Neural progenitor cell (in vitro differentiated cells): ENCODE measurements at regions not wholly inside any gene's neighbourhood (a gene's known extent, or its start where the extent isn't known, plus 50 kb on each side); places are given as distances from the start of the nearest gene placed in this dataset.
A peak's percentile ranks its signal among the peaks of the same experiment; 100 is the strongest.

Experiments used
- DNase-seq: peaks from one replicate; pipeline ENCODE4 v3.0.0-alpha.2; 2016; ENCODE audit warnings: low spot score
- H2AFZ ChIP-seq: fragments of 200-600 bp; sonication (generic); replicated peaks from 2 replicates; pipeline ENCODE4 v1.6.1; 2016; ENCODE audit warnings: antibody characterized with exemption
- H3F3A ChIP-seq: fragments of 200-600 bp; sonication (generic); 2 replicates; pipeline ENCODE4 v1.6.1; 2016; ENCODE audit warnings: antibody characterized with exemption, low read depth
- H3K27ac ChIP-seq: fragments of 200-600 bp; sonication (generic); 2 replicates; pipeline ENCODE4 v1.5.1; 2016; ENCODE audit warnings: mild to moderate bottlenecking
- H3K27me3 ChIP-seq: fragments of 200-600 bp; sonication (generic); 2 replicates; pipeline ENCODE4 v1.6.1; 2016; ENCODE audit warnings: mild to moderate bottlenecking, moderate library complexity
- H3K36me3 ChIP-seq: fragments of 200-600 bp; sonication (generic); 2 replicates; pipeline ENCODE4 v1.5.1; 2016
- H3K4me1 ChIP-seq: fragments of 200-600 bp; sonication (generic); 2 replicates; pipeline ENCODE4 v1.6.1; 2016; ENCODE audit warnings: mixed run types
- H3K4me2 ChIP-seq: fragments of 200-600 bp; sonication (generic); 2 replicates; pipeline ENCODE4 v1.6.1; 2016
- H3K4me3 ChIP-seq: fragments of 200-600 bp; sonication (generic); 2 replicates; pipeline ENCODE4 v1.5.1; 2016
- H3K79me2 ChIP-seq: fragments of 200-600 bp; sonication (generic); 2 replicates; pipeline ENCODE4 v1.6.1; 2016; ENCODE audit warnings: low read depth
- H3K9ac ChIP-seq: fragments of 200-600 bp; sonication (generic); 2 replicates; pipeline ENCODE4 v1.6.1; 2016
- H3K9me3 ChIP-seq: fragments of 200-600 bp; sonication (generic); 2 replicates; pipeline ENCODE4 v1.5.1; 2016; ENCODE audit warnings: low read depth
- H4K20me1 ChIP-seq: fragments of 200-600 bp; sonication (generic); 2 replicates; pipeline ENCODE4 v1.6.1; 2016; ENCODE audit warnings: low read depth
- H3K27ac Mint-ChIP-seq: 3 replicates; pipeline ENCODE4 v1.8.0; 2021; ENCODE audit warnings: mixed read lengths
- H3K27me3 Mint-ChIP-seq: 2 replicates; pipeline ENCODE4 v1.8.0; 2022; ENCODE audit warnings: low read depth, mild to moderate bottlenecking, inconsistent platforms, moderate library complexity, mixed read lengths; ENCODE audit not compliant: insufficient read depth
- H3K36me3 Mint-ChIP-seq: 3 replicates; pipeline ENCODE4 v1.8.0; 2021; ENCODE audit warnings: mixed read lengths
- H3K4me1 Mint-ChIP-seq: 3 replicates; pipeline ENCODE4 v1.8.0; 2021; ENCODE audit warnings: mixed read lengths
- H3K4me3 Mint-ChIP-seq: 3 replicates; pipeline ENCODE4 v1.8.0; 2021; ENCODE audit warnings: mild to moderate bottlenecking, moderate library complexity, mixed read lengths
- H3K9me3 Mint-ChIP-seq: 3 replicates; pipeline ENCODE4 v1.8.0; 2020; ENCODE audit warnings: mixed read lengths
- CTCF ChIP-seq: fragments of 200-600 bp; sonication (generic); IDR thresholded peaks from 2 replicates; pipeline ENCODE4 v1.5.1; 2017; ENCODE audit warnings: antibody characterized with exemption, mild to moderate bottlenecking
- EZH2 ChIP-seq: fragments of 200-600 bp; sonication (generic); IDR thresholded peaks from 2 replicates; pipeline ENCODE4 v1.6.1; 2017; ENCODE audit warnings: antibody characterized with exemption, mild to moderate bottlenecking, moderate library complexity
- EZH2phosphoT487 ChIP-seq: fragments of 200-600 bp; sonication (generic); IDR thresholded peaks from 2 replicates; pipeline ENCODE4 v1.6.1; 2017; ENCODE audit warnings: antibody characterized with exemption

- Mint-ChIP-seq H3K36me3 (no peaks in the 10 kb centered on the region), H3K27me3 (no peaks in the 10 kb centered on the region), H3K27ac (no peak overlapping the region), H3K9me3 (no peaks in the 10 kb centered on the region), H3K4me3 (no peak overlapping the region), H3K4me1 (no peaks in the 10 kb centered on the region)
- no peaks in the 10 kb centered on the region for H3K36me3 ChIP-seq
- H3K4me3 ChIP-seq: no peak overlapping the region
- no peaks in the 10 kb centered on the region for H3F3A ChIP-seq
- no peaks in the 10 kb centered on the region for H3K27me3 ChIP-seq
- no peak for DNase-seq
- no peaks in the 10 kb centered on the region for H3K4me1 ChIP-seq
- no peaks in the 10 kb centered on the region for H4K20me1 ChIP-seq
- TF ChIP-seq EZH2phosphoT487 (no peak), CTCF (no peak), EZH2 (no peak)
- H3K79me2 ChIP-seq: no peaks in the 10 kb centered on the region
- H3K9ac ChIP-seq: no peak overlapping the region
- H2AFZ ChIP-seq: peak overlapping the region; percentile 18
- no peaks in the 10 kb centered on the region for H3K9me3 ChIP-seq
- no peak overlapping the region for H3K4me2 ChIP-seq
- H3K27ac ChIP-seq: no peak overlapping the region
These were observed 979.7 kb upstream of the FAT3 start for GRCh38 chr11:91244912-91245311.

- no peak overlapping the region for H3K27ac ChIP-seq
- no peaks in the 10 kb centered on the region for H4K20me1 ChIP-seq
- H3K4me3 Mint-ChIP-seq: no peak overlapping the region
- H3K27ac Mint-ChIP-seq: no peak overlapping the region
- H3K4me3 ChIP-seq: no peak overlapping the region
- H3K4me2 ChIP-seq: no peak overlapping the region
- no peaks in the 10 kb centered on the region for H3K36me3 ChIP-seq
- H2AFZ ChIP-seq: no peak overlapping the region
- no peaks in the 10 kb centered on the region for H3K9me3 ChIP-seq
- no peak for DNase-seq
- no peaks in the 10 kb centered on the region for H3K4me1 ChIP-seq
- no peaks in the 10 kb centered on the region for H3K9me3 Mint-ChIP-seq
- H3K36me3 Mint-ChIP-seq: no peaks in the 10 kb centered on the region
- no peaks in the 10 kb centered on the region for H3K4me1 Mint-ChIP-seq
- H3K27me3 Mint-ChIP-seq: no peaks in the 10 kb centered on the region
- TF ChIP-seq CTCF (no peak), EZH2 (no peak), EZH2phosphoT487 (no peak)
- H3F3A ChIP-seq: no peaks in the 10 kb centered on the region
- no peaks in the 10 kb centered on the region for H3K27me3 ChIP-seq
- H3K9ac ChIP-seq: no peak overlapping the region
- H3K79me2 ChIP-seq: no peaks in the 10 kb centered on the region
These were observed 981.0 kb upstream of the FAT3 start for GRCh38 chr11:91243630-91244029.

- H3K4me1 Mint-ChIP-seq: no peaks in the 10 kb centered on the region
- TF ChIP-seq EZH2 (no peak), CTCF (no peak), EZH2phosphoT487 (no peak)
- Histone ChIP-seq H2AFZ (no peak overlapping the region), H3K9ac (no peak overlapping the region), H3K4me1 (no peaks in the 10 kb centered on the region), H3K27me3 (no peaks in the 10 kb centered on the region), H3K4me3 (no peak overlapping the region), H3K36me3 (no peaks in the 10 kb centered on the region), H3K9me3 (no peaks in the 10 kb centered on the region), H3K27ac (no peak overlapping the region), H3K4me2 (no peak overlapping the region), H3K79me2 (no peaks in the 10 kb centered on the region), H4K20me1 (no peaks in the 10 kb centered on the region), H3F3A (no peaks in the 10 kb centered on the region)
- no peak overlapping the region for H3K4me3 Mint-ChIP-seq
- no peaks in the 10 kb centered on the region for H3K36me3 Mint-ChIP-seq
- DNase-seq: no peak
- no peaks in the 10 kb centered on the region for H3K9me3 Mint-ChIP-seq
- no peaks in the 10 kb centered on the region for H3K27me3 Mint-ChIP-seq
- no peak overlapping the region for H3K27ac Mint-ChIP-seq
These were observed 981.6 kb upstream of the FAT3 start for GRCh38 chr11:91243051-91243450.

- H3K9ac ChIP-seq: no peak overlapping the region
- Mint-ChIP-seq H3K27me3 (no peaks in the 10 kb centered on the region), H3K9me3 (no peaks in the 10 kb centered on the region), H3K36me3 (no peaks in the 10 kb centered on the region), H3K4me3 (no peak overlapping the region), H3K4me1 (no peaks in the 10 kb centered on the region), H3K27ac (no peak overlapping the region)
- no peaks in the 10 kb centered on the region for H4K20me1 ChIP-seq
- no peaks in the 10 kb centered on the region for H3F3A ChIP-seq
- DNase-seq: no peak
- H3K27ac ChIP-seq: no peak overlapping the region
- H3K27me3 ChIP-seq: no peaks in the 10 kb centered on the region
- TF ChIP-seq CTCF: no peak
- TF ChIP-seq EZH2: no peak
- TF ChIP-seq EZH2phosphoT487: no peak
- no peaks in the 10 kb centered on the region for H3K79me2 ChIP-seq
- no peaks in the 10 kb centered on the region for H3K36me3 ChIP-seq
- no peak overlapping the region for H2AFZ ChIP-seq
- H3K4me2 ChIP-seq: no peak overlapping the region
- no peak overlapping the region for H3K4me3 ChIP-seq
- no peaks in the 10 kb centered on the region for H3K4me1 ChIP-seq
- H3K9me3 ChIP-seq: no peaks in the 10 kb centered on the region
These were observed 983.4 kb upstream of the FAT3 start for GRCh38 chr11:91241226-91241625.
